Lower lobe of right lung (tissue), 2 donors: ENCODE measurements at regions not wholly inside any gene's neighbourhood (a gene's known extent, or its start where the extent isn't known, plus 50 kb on each side); places are given as distances from the start of the nearest gene placed in this dataset.

ENCODE experiments used
- ATAC-seq, 2 donors: fragments of 200-7000 bp; cut with Tn5 transposase; one replicate each; pipeline ENCODE4 v1.9.1; 2020 to 2022; ENCODE audit warnings: mild to moderate bottlenecking in 2 of 2, moderate library complexity in 2 of 2
- DNase-seq: peaks from one replicate; pipeline ENCODE4 v3.0.0-alpha.2; 2020
- H3K27ac ChIP-seq: fragments of 200-600 bp; one replicate; pipeline ENCODE4 v1.8.0; 2022
- H3K27me3 ChIP-seq: fragments of 200-600 bp; one replicate; pipeline ENCODE4 v1.8.0; 2022; ENCODE audit warnings: low read depth
- H3K36me3 ChIP-seq: fragments of 200-600 bp; one replicate; pipeline ENCODE4 v1.8.0; 2022; ENCODE audit warnings: mild to moderate bottlenecking
- H3K4me1 ChIP-seq: fragments of 200-600 bp; one replicate; pipeline ENCODE4 v1.8.0; 2022
- H3K4me3 ChIP-seq: fragments of 200-600 bp; one replicate; pipeline ENCODE4 v1.8.0; 2022; ENCODE audit warnings: mild to moderate bottlenecking
- H3K9me3 ChIP-seq: fragments of 200-600 bp; one replicate; pipeline ENCODE4 v1.8.0; 2022
- intact Hi-C: fragments of 100-400 bp; cut with DNase I; formaldehyde crosslinking; loops from one replicate; pipeline ENCODE4 v1.11.0; 2022
- TF ChIP-seq, protein P1 (sequence below): fragments of 200-600 bp; IDR thresholded peaks from one replicate; pipeline ENCODE4 v1.8.0; 2022; ENCODE audit warnings: antibody characterized with exemption, mild to moderate bottlenecking
- donor health status: DM: no; HTN: yes; CAD: no; lungs with severe emphysema.

DNA sequence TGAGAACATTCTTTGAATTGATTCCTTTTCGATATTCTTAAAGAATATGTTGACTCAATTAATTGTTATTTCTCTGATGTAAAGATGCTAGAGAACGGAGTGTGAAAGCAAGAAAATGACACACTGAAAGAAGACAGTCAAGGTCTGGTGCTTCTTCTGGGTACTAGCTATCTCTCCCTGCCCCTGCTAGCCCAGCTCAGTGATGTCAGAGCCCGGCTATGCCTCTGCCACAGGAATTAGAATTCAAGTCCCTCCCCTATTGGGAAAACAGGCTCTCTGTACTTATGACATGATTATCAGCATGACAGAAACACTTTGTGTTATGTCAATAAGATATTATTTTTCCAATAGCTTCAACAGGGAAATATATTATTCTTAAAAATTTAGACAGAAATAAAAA lies 252.4 kb downstream of the KCNC2 start:
- Histone ChIP-seq H3K4me1 (no peaks in the 10 kb centered on the region), H3K27me3 (no peaks in the 10 kb centered on the region), H3K9me3 (no peaks in the 10 kb centered on the region), H3K36me3 (no peaks in the 10 kb centered on the region), H3K27ac (no peak overlapping the region), H3K4me3 (no peak overlapping the region)
- no peak for ATAC-seq
- intact Hi-C loops = no loop called here
- no peak for DNase-seq
- TF ChIP-seq, protein P1, sequence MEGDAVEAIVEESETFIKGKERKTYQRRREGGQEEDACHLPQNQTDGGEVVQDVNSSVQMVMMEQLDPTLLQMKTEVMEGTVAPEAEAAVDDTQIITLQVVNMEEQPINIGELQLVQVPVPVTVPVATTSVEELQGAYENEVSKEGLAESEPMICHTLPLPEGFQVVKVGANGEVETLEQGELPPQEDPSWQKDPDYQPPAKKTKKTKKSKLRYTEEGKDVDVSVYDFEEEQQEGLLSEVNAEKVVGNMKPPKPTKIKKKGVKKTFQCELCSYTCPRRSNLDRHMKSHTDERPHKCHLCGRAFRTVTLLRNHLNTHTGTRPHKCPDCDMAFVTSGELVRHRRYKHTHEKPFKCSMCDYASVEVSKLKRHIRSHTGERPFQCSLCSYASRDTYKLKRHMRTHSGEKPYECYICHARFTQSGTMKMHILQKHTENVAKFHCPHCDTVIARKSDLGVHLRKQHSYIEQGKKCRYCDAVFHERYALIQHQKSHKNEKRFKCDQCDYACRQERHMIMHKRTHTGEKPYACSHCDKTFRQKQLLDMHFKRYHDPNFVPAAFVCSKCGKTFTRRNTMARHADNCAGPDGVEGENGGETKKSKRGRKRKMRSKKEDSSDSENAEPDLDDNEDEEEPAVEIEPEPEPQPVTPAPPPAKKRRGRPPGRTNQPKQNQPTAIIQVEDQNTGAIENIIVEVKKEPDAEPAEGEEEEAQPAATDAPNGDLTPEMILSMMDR = no peak

- Histone ChIP-seq H3K27me3 (no peaks in the 10 kb centered on the region), H3K4me3 (no peak overlapping the region), H3K4me1 (no peaks in the 10 kb centered on the region), H3K27ac (no peak overlapping the region), H3K36me3 (no peaks in the 10 kb centered on the region), H3K9me3 (no peaks in the 10 kb centered on the region)
- intact Hi-C loops = no loop called here
- TF ChIP-seq, protein P1 = no peak
- DNase-seq (no peak), ATAC-seq (no peak)
These were observed 252.0 kb downstream of the KCNC2 start for GRCh38 chr12:74957634-74958033.

- no peaks in the 10 kb centered on the region for H3K36me3 ChIP-seq
- no peaks in the 10 kb centered on the region for H3K4me1 ChIP-seq
- DNase-seq = no peak
- no peak for ATAC-seq
- H3K4me3 ChIP-seq = no peak overlapping the region
- intact Hi-C loops = no loop called here
- H3K9me3 ChIP-seq = no peaks in the 10 kb centered on the region
- TF ChIP-seq, protein P1 = no peak
- no peak overlapping the region for H3K27ac ChIP-seq
- H3K27me3 ChIP-seq = no peaks in the 10 kb centered on the region
These were observed 250.0 kb downstream of the KCNC2 start for GRCh38 chr12:74959657-74960056.

DNA sequence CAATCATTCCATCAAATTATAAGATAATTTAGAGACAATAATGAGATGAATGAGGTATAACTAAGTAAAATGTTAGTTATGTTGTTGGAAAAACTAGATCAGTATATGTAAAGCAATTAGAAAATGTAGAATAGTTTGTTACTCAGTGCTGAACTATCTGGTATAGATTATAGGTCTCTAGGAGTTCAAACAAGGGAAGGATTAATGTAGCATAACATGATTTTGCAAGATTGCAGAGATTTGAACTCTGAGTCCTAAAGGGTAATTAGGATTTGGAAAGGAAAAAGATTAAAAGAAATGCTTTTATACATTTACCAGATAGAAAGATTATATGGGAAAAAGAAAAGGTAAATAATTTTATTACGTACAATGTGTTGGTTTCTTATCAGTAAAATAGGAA lies 246.3 kb downstream of the KCNC2 start:
- ATAC-seq (no peak), DNase-seq (no peak)
- Histone ChIP-seq H3K9me3 (no peaks in the 10 kb centered on the region), H3K4me1 (no peaks in the 10 kb centered on the region), H3K36me3 (no peaks in the 10 kb centered on the region), H3K27me3 (no peaks in the 10 kb centered on the region), H3K27ac (no peak overlapping the region), H3K4me3 (no peak overlapping the region)
- TF ChIP-seq, protein P1 = no peak
- intact Hi-C loops = no loop called here

GRCh38 chr12:74963867-74964331 lies 245.7 kb downstream of the KCNC2 start:
- intact Hi-C loops = no loop called here
- TF ChIP-seq, protein P1 = no peak
- no peak overlapping the region for H3K4me3 ChIP-seq
- ATAC-seq (peak; percentile 56 to 86), DNase-seq (no peak)
- H3K36me3 ChIP-seq = no peaks in the 10 kb centered on the region
- no peaks in the 10 kb centered on the region for H3K9me3 ChIP-seq
- no peaks in the 10 kb centered on the region for H3K4me1 ChIP-seq
- H3K27ac ChIP-seq = no peak overlapping the region
- no peaks in the 10 kb centered on the region for H3K27me3 ChIP-seq

GRCh38 chr12:74964390-74964789 lies 245.2 kb downstream of the KCNC2 start:
- Histone ChIP-seq H3K36me3 (no peaks in the 10 kb centered on the region), H3K9me3 (no peaks in the 10 kb centered on the region), H3K4me1 (no peaks in the 10 kb centered on the region), H3K4me3 (no peak overlapping the region), H3K27me3 (no peaks in the 10 kb centered on the region), H3K27ac (no peak overlapping the region)
- ATAC-seq (no peak), DNase-seq (no peak)
- intact Hi-C loops = no loop called here
- TF ChIP-seq, protein P1 = no peak
